Skeletal muscle cell (primary cell): ENCODE measurements at regions not wholly inside any gene's neighbourhood (a gene's known extent, or its start where the extent isn't known, plus 50 kb on each side); places are given as distances from the start of the nearest gene placed in this dataset.

Experiments used
- DNase-seq: peaks from one replicate; pipeline ENCODE4 v3.0.0-alpha.2; 2010; ENCODE audit warnings: low read depth
- H3K4me3 ChIP-seq: 2 replicates; pipeline ENCODE4 v1.5.1; 2011; ENCODE audit warnings: low read depth, mild to moderate bottlenecking, control low read depth, low read length, moderate library complexity

- no peak for DNase-seq
- no peak overlapping the region for H3K4me3 ChIP-seq
Measured at GRCh38 chr1:193663965-193664364, 477.6 kb upstream of the B3GALT2 start.

- DNase-seq: no peak
- no peak overlapping the region for H3K4me3 ChIP-seq
Measured at GRCh38 chr1:193662030-193662429, 475.6 kb upstream of the B3GALT2 start.

GRCh38 chr1:193661385-193661784 is 475.0 kb upstream of the B3GALT2 start:
- no peak for DNase-seq

DNA sequence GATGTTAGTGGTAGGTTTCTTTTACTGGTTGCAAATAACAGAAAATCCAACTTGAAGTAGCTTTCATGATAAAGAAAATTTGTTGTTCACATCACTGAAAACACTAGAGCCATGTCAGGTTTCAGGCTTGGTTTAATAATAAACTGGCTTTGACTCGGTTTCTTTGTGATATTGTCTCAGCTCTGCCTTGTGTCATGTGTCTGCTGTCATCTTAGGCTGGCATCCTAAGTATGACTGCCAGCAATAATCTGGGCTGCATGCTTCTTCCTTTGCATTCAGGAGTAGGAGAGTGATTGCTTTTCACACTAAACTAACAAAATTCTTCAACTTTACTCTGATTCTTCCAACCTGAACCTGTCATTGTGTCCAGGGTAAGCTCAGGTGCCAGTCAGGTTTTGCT is 474.0 kb upstream of the B3GALT2 start:
- DNase-seq: no peak
- H3K4me3 ChIP-seq: no peak overlapping the region

More at GRCh38 chr1:193661385-193661784, 475.0 kb upstream of the B3GALT2 start:
- no peak overlapping the region for H3K4me3 ChIP-seq

DNA sequence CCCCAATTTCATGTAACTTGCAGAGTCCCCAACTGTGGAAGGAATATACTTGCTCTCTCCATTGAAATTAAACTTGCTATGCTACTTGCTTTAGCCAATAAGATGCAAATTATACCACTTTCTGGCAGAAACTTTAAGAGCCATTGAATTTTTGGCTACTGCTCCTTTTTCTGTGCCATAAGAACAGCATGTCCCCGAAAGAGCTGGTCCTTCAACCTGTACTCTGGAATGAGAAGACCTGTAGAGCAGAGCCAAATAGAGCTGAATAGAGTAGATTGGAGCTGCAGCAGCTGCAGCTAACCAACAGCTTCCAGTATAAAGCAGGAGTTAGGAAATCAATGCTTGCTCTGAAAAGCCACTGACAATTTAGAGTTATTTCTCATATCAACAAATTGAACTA is 472.3 kb upstream of the B3GALT2 start:
- no peak overlapping the region for H3K4me3 ChIP-seq
- DNase-seq: no peak

DNA sequence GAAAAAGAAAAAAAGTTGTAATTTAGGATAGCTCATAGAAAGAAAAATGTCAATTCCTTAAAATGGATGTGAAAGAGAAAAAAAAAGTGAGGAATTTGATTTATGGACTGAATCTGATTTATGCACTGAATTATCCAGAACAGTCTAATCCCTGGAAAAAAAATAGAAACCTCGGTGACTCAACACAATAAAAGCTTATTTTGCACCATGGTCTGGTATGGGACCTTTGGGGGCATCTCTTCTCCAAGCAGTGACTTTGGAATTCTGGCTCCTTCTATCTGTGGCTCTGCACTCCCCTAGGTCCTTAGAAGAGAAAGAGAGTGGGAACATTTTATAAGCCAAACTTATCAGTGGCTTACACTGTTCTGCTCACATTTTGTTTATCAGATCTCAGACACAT is 471.7 kb upstream of the B3GALT2 start:
- H3K4me3 ChIP-seq: no peak overlapping the region
- DNase-seq: no peak

GRCh38 chr1:193657552-193657951 is 471.1 kb upstream of the B3GALT2 start:
- DNase-seq: no peak
- H3K4me3 ChIP-seq: no peak overlapping the region

DNA sequence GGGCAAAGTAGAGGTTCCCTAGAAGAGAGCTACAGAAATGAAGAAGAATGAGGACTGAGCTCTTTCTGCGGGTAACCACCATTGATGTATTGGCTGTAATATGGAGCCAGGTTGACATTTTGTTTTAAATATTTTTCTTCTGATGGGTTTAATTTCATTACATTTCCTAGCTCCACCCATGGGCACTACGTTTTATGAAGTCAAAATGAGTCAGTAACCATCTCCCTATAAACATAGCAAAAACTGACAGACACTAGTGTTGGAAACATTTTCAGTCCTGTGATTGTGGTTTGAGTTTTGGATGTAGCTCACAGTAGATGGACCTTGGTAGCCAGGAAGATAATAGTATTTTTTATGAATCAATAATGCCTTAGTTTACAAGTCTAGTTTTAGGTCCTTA is 470.4 kb upstream of the B3GALT2 start:
- no peak for DNase-seq
- no peak overlapping the region for H3K4me3 ChIP-seq

DNA sequence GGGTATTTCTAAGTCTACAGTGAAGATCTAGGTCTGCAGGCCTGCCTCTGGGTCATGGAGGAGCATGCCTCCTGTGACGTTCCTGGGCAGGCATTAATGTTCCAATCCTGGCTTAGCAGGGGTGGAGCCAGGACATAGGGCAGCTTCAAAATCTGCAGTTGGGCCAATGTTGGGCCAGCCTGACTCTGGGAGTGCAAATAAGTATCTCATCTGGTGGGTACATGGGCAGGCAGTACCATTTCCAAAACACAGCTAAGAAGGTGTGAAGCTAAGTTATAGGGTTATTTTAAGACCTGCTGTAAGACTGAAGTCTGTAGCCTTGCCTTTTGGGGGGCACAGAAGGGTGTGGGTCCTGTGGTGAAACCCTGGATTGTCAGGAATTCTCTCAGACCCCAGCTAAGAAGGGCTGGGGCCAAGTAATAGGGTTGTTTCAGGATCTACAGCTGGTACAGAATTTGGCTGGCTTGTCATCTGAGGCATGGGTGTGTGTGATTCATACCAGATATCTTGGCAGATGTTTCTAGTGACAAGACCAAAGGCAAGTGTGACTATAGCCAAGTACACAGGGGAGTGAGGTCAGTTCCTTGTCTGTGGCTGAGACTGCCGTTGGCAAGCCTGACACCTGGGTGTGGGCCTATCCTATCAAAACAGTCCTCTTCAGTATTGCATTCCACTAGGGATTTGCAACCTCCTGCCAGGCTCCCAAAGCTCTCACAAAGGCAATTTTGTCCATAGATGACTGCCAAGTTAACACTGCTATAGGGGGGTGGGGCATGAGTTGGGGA is 468.7 kb upstream of the B3GALT2 start:
- H3K4me3 ChIP-seq: no peak overlapping the region
- no peak for DNase-seq

GRCh38 chr1:193649587-193649986 is 463.2 kb upstream of the B3GALT2 start:
- no peak overlapping the region for H3K4me3 ChIP-seq
- DNase-seq: no peak

- H3K4me3 ChIP-seq: no peak overlapping the region
- no peak for DNase-seq
Measured at GRCh38 chr1:193634876-193635275, 448.5 kb upstream of the B3GALT2 start.

GRCh38 chr1:193634470-193634869 is 448.1 kb upstream of the B3GALT2 start:
- no peak overlapping the region for H3K4me3 ChIP-seq
- DNase-seq: peak; percentile 10

DNA sequence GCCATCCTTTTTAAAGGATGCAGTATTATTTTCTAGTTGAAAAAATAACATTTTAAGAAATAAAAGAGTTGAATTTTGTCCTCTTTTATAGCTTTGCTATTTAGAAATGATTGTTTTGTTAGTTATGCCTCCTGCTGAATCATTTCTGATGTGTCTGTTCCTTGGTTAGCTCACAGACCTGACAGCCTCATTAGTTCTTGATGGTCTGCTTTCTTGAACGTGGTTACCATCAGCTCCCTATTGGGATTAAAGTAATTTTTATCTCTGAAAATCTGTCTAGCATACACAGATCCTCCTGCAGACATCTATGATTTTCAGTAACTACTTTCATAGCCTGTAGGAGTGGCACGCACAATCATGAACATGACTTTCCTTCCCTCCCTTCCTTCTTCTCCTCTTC is 447.6 kb upstream of the B3GALT2 start:
- no peak for DNase-seq
- H3K4me3 ChIP-seq: no peak overlapping the region

GRCh38 chr1:193633093-193633492 is 446.7 kb upstream of the B3GALT2 start:
- no peak for DNase-seq
- H3K4me3 ChIP-seq: no peak overlapping the region

DNA sequence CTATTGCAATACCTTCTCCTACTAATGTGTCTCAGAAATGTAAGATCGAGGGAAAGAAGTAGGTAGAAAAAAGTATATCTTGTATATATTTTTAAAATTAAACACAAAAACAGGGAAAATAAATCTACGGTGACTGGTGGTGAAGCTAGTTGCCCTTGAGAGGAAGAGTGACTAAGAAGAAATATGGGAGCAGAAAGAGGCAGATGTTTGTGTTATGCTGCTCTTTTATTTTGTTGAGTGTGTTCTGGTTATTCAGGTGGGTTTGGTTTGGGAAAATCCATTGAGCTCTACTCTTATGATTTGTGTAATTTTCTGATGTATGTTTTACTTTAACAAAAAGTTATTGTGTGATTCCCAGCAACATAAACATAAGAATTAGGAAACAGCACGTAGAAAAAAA is 444.9 kb upstream of the B3GALT2 start:
- no peak for DNase-seq
- H3K4me3 ChIP-seq: no peak overlapping the region

- no peak overlapping the region for H3K4me3 ChIP-seq
- DNase-seq: peak; percentile 5
Measured at GRCh38 chr1:193629875-193630274, 443.5 kb upstream of the B3GALT2 start.

DNA sequence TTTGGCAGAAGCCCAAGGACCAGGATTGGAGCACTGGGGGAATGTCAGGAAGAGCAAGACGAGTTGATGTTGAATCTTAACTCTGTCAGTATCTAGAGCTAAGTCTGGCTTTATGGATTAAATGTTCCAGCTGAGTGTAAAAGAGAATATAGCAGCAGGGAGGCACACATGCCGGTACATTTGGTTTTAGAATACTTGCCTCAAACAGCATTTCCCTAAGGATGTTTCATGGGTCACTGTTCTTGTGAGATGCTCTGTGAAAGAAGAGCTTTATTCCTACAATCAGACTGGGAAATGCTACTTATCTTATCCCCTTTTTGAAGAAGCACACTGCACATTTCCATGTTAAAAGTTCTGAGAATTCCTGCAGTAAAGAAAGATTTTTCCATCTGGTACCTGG is 440.3 kb upstream of the B3GALT2 start:
- no peak overlapping the region for H3K4me3 ChIP-seq
- DNase-seq: no peak

DNA sequence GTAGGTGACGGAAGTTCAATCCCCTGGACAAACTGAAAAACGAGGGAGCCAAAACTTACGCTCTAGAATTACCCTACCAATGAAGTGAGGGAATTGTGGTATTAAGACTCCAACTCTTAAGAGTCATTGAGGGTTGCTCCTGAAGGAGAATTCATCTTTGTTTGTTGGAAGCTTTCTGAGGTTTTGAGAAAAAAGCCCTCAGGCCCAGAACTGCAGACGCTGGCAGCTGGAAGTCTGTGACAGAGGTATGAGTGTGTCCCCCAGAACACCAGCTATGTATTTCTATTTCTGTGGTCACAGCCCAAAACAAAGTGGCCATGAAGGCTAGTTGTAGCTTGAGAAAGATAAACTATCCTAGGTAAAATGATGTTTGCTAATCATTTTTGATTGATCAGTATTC is 438.8 kb upstream of the B3GALT2 start:
- no peak for DNase-seq
- H3K4me3 ChIP-seq: no peak overlapping the region

DNA sequence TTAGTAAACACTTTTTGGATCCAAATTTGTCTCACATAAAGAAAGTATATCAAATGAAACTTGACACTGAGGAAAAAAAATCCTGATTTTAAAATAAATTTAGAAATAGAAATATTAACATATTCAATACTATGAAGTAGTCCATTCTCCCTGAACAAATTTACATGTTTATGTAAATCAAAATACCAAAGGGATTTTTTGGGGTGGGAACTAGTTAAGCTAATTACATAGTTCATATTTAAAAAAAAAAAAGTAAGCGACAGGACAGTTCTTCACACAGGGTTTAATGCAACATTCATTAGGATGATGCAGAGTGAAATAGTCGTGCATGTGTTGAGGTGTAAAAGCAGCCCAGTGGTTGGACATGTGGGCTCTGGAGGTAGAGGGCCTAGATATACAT is 433.5 kb upstream of the B3GALT2 start:
- no peak overlapping the region for H3K4me3 ChIP-seq
- DNase-seq: no peak

DNA sequence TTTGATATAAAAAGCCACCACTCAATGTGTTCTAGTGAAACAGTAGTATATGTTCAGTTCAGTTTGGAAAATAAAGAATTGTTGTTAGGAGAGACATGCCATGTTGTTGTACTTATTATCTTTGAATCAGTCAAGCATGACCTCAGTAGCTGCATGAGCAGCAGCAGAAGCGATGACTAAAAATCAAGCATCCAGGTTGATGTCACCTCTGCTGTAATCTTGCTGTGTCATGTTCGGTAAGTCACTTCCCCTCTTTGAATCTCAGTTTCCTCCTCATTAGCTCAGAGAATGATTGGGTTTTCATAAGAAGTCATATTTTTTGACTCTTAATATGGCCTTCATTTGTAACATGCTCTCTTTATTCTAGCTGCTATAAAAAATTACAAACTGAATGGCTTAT is 428.4 kb upstream of the B3GALT2 start:
- peak; percentile 11 for DNase-seq
- H3K4me3 ChIP-seq: no peak overlapping the region

- no peak for DNase-seq
- no peak overlapping the region for H3K4me3 ChIP-seq
Measured at GRCh38 chr1:193614275-193614674, 427.9 kb upstream of the B3GALT2 start.

GRCh38 chr1:193613041-193613440 is 426.6 kb upstream of the B3GALT2 start:
- DNase-seq: no peak
- no peak overlapping the region for H3K4me3 ChIP-seq
